ENCODE measurements at regions not wholly inside any gene's neighbourhood (a gene's known extent, or its start where the extent isn't known, plus 50 kb on each side); places are given as distances from the start of the nearest gene placed in this dataset.
"Not testable (repeated sequence)": the region's sequence is repeated elsewhere in the genome, so short reads cannot be mapped to it uniquely, and the experiment has no call there.

DNA sequence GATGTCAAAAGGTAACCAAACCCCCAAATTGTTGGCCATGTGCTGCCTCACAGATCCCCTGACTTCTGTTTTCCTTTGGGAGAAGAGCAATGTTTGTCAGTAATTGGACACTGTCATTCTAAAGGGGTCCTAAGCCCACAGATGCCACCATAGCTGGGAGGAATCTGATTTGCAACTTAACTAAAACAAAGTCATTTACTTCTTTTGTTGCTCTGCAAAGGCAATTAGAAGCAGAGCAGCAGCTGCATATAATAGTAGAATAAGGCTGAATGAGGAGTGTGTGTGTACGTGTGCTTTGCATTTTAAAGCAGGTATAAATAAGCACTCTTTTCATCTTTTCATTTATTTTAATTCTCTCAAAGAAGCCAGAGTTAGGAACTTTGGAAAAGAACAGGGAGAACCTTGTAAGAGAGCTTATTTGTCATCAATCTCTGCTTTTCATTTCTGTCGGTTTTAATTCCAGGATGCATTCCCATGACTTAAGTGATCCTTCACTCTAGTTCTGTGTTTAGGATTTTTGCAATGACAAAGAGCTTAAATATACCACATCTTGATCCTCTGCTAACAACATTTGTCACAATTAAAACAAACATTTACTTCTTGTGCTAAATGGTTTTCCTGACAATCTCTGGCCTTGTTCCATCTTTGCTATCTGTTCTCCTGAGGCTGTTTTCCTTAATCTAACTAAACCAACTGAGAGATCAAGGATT is 530.2 kb upstream of the CBLB start:
- DNase-seq (ENCODE audit: low spot score) = no peak

DNA sequence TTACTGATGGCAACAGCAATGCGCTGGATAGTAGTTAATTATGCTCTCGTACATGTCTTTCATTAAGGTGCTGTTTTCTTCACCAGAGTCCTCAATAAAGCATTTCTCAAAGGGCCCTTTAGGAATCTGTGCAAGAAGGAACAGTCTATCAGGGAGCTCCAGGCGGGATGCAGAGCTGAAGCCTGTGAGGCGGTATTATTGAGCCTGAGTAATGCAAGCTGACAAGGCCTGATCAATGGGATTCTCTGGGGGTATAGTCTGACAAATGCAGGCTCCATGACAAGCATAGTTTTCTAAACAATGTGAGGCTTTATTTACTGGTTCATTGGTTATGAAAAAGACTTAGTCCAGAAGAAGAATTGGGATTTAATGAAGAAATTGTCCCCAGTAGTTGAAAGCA is 530.9 kb upstream of the CBLB start:
- no peak for DNase-seq (ENCODE audit: low spot score)

DNA sequence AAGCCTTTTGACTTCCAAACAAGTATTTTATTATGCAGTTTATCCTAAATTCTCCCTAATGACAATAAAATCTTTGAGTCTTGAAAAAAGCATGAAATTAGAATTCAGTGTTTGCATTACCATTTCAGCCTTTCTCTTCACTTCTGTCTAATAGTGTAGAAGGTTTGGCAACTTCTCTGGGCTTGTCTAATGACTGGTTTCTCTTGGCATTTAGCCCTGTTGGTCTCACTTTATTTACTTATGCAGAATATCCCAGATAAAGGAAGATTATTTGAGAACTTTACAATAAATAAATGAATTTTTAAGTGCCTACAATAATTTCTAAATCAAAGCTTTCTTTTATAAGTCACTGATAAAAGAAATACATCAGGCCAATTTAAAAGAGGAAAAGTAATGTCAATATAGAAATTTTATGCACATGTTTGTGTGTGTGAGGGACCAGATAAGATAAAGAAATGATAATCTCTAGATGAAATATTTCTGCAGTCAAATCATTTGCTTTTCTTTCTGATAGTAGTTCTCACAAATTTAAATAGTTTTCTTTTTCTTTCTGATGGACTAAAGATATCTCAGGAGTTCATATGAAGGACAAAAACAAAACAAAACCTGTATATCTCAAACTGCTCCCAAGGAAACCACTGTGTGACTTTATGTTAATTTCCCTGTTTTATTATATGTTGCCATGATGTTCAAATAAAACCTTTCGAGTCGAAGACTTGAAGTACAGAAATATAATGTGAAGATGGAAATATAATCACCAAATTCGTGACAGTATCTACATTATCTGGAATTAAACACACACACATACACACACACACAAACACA is 533.1 kb upstream of the CBLB start:
- DNase-seq (ENCODE audit: low spot score) = no peak

DNA sequence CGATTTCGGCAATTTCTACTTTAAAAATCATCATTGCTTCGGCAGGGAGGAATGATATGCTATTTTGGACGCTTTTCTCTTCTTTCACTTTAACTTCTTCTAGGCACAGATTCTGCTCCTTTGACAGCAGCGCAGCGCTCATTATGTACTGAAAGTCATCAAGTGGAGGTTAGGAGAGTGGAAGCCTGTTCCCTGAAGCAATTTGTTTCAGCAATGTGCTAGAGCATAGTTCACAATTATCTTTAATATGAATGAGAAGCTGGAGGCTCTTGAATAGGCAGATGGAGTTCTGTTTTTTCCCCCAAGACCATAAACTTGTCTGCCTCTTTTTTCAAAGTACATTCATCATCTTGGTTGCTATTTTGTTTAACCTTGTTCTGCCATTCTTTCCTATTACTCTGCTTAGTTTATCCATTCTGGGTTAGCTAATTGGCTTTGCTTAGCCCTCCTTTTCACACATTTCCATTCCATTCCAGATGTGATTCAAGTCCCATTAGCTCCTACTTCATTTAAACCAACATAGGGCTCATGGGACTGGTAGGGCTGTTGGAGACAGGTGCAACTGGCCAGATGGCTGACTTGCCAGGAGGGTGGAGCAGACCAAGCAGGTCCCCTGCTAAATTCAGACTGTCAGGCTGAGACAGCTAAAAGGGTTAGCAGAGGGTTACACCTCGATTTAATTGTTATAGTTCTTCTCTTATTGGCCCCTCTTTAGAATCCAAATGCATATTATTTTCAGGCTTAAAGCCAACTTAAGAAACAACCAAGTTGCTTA is 534.7 kb upstream of the CBLB start:
- DNase-seq (ENCODE audit: low spot score) = no peak

DNA sequence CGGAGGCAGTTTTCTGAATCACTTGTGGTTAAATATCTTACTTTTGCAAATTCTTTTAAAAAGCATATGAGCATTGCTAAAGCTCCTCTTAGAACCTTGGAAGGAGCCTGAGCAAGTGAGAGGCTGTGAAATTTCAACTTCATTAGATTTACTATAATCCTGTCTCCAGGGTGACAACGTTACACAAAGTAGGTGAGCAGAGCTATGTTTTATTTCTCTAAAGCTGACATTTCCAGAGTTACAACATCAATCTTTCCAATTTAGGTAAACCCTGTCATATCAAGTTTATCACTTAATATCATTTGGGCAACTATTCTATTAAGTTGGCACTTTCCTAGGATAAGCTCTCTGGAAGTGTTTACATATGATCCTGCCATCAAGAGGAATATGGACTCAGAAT is 544.9 kb upstream of the CBLB start:
- no peak for DNase-seq (ENCODE audit: low spot score)

DNA sequence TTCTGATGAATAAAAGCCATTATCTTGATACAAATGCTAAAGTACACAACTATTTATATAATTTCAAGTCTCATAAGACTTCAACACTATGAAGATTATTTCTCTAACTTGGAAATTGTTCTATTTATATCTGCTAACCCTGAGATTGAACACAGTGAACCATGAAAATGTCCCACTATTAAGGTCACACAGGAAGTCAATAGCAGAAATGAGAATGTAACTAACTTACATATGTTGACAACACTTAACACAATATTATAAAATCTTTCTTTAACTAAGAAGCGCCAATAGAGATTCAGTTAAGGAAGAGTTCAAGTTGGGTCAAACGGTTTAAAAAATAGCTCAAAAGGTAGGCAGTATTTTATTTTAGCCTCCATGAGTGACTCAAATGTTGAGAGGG is 551.8 kb upstream of the CBLB start:
- DNase-seq (ENCODE audit: low spot score) = no peak

DNA sequence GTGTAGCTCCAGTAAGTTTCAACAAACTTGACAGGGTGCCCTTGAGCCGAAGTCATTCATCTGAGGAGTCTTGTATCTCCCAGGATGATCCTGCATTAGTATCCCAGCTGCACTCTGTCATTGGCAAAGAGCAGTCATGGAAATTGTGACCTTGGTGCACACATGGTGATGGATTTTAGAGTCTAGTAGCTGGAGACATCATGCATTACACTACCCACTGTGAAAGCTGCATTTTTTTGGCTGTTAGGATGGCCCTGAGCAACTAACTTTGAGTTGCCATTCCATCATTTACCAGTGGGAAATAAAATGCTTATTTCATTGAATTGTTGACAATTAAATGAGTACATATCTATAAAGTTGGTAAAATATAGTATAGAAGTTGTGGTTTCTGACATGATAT is 552.6 kb upstream of the CBLB start:
- DNase-seq (ENCODE audit: low spot score) = no peak

DNA sequence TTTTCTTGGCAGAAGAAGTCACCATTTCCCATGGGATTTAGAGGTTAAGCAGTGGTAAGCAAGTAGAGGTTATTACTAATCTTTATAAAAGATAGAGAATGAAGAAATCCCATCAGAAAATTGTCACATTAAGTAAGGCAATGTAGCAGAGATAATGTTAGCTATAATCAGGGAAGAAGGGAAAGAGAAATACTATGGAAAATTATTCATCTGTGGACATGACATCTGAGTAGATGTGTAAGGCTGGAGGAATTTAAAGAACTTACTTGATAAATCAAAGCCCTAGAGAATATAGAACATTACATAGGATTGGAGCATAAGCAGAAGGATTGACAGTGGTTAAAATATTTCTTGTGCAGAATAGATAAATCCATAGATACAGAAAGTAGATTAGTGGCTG is 553.1 kb upstream of the CBLB start:
- no peak for DNase-seq (ENCODE audit: low spot score)

DNA sequence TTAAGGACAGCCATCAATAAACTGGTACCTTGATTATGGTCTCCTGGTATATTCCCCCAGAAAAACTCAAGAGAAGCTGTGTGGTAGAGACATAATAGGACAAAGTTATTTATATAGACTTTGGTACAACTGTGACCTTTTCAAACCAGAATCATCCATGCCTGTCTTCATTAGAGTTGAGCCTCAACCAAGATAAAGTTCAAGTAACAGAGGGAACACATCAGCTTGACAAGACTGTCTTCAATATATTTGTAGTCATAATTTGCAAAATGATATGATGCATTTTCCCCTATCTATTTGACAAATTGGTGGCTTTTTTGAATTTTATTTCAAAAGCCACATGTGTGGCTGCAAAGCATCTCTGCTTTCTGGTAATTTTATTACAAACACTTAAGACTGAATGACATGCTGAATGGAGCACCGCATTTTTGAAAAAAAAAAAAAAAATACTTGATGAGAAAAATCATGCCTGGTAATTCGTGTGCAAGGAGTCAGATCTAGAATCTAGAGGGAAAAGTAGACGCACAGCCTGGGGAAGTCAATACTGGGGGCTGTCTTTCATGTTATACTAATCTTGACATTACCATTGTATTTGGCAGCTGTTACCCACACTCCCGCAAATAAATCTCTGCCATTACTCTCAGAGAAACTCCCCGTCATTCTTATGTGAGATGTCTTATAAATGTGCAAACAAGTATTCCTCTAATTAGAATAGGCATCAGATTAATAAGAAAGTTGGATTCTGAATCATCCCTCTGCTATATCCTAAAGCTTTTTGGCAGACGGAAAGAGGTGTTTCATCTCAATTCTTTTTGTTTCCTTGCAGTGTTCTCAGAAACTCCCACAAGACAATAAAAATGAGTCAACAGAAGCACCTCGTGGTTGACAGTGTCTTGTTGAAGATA is 554.8 kb upstream of the CBLB start:
- no peak for DNase-seq (ENCODE audit: low spot score)

DNA sequence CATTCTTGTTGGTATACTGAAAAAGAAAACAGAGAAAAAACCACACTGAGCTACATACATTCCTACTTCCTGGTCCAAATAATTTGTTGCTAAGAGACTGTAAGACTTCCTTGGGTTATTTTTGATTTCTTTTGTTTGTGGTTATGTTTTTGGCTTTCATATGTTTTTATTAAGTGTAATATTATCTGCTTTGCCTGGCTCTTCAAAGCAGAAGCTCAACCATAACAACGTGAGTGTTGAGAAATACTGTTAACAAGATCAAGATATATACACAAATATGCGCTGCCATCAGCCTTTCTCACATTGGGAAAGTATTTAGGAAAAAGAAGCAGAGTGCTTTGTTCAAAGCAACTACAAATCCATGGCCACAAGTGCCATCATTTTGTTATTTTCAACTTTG is 556.2 kb upstream of the CBLB start:
- no peak for DNase-seq (ENCODE audit: low spot score)

DNA sequence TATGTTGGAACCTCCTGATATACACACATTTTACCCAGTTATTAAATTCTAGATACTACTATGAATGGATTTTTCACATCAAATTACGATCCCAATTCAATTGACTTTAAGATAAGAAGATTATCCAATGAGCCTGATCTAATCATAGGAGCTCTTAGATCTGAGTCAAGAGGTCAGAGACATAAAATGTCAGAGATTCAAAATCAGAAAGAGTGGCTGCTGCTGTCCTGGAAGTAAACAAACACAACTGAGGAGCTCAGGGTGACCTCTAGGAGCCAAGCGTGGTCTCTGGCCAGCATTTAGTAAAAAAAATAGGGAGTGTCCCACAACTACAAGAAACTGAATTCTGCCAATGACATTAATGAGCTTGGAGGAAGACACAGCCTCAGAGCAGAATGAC is 557.1 kb upstream of the CBLB start:
- DNase-seq (ENCODE audit: low spot score) = no peak

DNA sequence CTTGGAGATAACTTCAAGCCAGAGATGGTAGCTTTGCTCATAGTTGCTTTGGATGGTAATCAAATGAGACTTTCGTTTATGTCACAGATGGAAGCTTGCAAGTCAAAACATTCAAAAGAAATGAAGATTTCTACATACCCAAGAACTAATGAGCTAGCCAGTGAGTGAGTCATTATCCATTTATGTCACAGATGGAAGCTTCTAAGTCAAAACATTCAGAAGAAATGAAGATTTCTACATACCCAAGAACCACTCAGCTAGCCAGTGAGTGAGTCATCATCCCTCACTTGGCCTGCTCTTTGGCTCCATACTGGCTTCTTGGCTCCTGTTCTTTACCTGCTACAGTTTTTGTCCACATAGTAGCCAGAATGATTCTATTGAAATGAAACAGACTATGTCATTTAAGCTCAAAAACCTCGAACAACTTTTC is 559.8 kb upstream of the CBLB start:
- peak; percentile 78 for DNase-seq (ENCODE audit: low spot score)

DNA sequence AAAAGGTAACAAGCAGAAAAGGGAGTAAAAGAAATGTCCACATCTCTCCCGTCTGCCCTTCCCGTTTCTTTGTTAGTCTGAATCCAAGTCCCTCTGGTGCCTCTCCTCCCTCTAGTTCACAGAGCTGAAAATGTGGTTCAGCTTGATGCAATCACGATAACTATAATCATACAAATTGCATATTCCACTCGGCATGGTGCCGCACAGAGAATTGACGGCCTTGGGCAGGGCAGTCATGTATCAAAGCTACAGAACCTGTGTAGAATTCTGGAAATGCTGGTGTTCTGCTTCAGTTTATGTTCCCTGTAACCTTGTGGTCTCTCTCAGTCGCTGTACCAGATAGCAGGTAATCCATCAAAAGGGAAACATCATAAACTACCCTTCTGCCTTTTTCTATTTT is 562.9 kb upstream of the CBLB start:
- DNase-seq (ENCODE audit: low spot score) = no peak

DNA sequence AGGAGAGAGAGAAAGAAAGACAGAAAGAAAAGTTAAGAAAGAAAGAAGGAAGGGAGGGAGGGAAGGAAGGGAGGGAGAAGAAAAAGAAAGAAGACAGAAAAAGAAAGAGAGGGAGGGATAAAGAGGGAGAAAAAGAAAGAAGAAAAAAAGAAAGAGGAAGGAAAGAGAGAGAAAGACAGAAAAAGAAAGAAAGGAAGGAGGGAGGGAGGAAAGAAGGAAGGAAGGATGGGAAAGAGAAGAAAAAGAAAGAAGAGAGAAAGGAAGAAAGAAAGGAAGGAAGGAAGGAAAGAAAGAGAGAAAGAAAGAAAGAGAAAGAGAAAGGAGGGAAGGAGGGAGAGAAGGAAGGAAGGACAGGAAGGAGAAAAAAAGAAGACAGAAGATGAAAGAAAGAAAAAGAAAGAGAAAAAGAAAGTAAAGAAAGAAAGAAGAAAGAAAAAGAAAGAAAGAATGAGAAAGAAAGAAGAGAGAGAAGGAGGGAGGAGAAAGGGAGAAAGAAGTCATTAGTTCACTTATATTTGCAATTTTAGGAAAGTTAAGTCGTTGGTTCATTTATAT is 567.2 kb upstream of the CBLB start:
- DNase-seq (ENCODE audit: low spot score) = no peak

DNA sequence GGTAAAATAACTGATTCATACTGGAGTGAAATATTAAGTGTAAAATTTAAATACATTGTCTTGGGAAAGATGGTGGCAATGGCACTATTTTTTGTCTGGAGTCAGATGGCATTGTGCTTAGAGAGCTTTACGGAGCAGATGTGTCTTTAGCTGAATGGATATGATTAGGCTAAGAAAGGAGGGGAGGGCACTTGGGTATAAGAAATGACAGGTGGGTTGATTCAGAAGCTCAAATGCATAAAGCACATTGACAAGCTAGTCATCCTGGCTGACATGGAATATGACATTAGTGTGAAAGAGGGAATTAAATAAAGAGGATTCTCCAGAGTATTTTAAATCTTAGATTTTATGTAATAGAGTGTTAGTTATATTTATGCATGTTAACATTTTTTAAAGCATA is 570.1 kb upstream of the CBLB start:
- DNase-seq (ENCODE audit: low spot score) = no peak

DNA sequence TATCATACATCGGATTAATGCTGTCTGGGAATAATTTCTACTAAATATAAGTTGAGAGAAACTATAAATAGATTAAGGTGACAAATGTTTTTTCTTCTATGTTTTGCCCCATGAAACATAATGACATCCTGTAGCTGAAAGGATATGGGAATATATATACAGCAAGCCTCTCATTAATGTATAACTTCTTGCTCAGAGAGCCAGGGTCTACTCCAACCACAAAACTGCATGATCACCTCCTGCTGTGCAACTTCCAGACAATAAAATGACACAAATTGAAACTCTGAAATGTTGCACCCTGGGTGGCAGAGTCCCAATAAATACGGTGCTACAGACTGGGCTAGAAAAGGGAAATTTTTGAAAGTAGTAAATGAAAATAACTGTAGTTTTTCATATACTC is 571.9 kb upstream of the CBLB start:
- no peak for DNase-seq (ENCODE audit: low spot score)

DNA sequence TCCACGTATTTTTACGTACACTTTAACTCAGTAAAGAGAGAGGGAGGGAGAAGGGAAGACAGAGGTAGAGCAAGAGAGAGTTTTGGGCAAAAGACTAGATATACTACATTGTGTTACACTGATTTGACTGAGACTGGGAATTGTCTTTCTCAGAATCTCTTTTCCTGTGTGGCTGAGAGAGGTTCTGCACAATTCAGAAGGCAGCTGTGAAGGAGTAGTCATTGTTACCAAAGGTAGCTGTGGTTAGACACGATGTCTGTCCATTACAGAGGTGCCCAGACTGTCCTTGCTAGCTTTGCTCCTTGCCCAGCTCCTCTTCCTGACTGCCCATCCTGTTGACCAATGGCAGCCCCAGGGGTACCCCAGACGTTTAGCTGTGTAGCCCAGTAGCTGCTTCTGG is 577.5 kb upstream of the CBLB start:
- no peak for DNase-seq (ENCODE audit: low spot score)

DNA sequence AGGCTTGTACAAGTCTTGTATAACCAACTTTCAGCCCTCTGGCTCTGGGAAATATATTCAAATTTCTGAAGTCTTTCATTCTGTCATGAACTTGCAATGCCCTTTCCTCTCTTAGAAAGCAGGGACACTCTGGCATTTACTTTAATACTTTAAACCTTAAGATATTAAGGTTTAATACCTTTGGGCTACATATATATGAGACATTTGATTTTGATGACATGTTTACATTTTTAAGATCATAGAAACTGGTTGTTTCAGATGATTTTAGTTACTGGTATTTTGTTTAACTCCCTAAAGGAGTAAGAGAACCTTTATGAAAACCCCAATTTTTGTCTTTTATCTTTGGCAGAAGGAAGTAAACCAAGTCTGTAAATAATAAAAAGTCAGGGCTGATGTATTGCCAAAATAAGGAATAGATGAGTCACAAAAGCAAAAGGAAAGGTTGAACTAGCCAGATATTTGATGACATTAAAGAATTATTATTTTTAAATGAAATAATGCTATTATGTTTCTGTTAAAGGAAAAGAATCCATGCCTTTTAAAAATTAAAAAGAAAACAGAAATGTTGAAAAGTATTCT is 579.0 kb upstream of the CBLB start:
- DNase-seq (ENCODE audit: low spot score) = no peak

DNA sequence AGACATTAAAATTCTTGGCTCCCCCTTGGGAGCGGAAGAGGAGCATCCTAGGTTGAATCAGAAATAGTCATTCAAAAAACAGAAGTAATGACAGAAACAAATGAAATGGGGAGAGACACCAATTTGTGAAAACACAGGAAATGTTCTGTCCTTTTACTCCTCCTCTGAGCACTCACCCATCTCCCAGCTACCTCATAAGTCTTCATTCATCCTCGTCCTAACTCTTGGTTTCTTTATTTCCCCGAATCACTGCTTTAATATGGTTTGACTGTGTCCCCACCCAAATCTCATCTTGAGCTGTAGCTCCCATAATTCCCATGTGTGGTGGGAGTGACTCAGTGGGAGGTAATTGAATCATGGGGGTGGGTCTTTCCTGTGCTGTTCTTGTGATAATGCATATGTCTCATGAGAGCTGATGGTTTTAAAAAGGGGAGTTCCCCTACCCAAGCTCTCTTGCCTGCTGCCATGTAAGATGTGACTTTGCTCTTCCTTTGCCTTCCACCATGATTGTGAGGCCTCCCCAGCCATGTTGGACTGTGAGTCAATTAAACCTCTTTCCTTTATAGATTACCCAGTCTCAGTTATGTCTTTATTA is 579.7 kb upstream of the CBLB start:
- DNase-seq (ENCODE audit: low spot score) = not testable (repeated sequence)

DNA sequence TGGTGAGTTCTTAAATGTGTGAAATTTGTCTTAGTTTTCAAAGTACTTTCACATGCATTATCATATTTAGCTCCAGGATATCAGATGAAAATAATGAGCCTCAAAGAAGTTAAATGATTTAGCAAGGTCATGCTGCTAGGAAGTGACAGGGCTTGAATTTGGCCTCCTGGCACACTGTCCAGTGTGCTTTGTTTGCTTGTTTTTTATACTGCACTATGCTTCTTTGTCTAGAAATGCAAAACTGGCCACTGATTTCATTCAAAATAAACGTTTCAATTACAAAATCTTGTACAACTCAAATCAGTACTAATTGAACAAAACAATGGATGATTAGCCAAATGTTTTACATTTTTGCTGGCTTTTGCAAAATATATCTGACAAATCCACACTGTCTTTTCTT is 583.3 kb upstream of the CBLB start:
- no peak for DNase-seq (ENCODE audit: low spot score)

DNA sequence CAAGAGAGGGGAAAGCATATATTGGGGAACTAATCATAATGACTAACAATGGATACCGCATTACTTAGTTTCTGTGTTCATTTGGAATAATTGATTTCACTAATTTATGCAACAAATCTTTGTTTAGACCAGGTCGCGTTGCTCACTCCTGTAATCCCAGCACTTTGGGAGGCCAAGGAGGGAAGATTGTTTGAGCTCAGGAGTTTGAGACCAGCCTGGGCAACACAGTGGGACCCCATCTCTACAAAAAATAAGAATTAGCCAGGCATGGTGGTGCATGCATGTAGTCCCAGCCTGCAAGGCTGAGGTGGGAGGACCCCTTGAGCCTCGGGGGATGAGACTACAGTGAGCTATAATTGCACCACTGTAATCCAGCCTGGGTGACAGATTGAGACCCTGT is 585.7 kb upstream of the CBLB start:
- DNase-seq (ENCODE audit: low spot score) = no peak
